Stimulated activated CD4-positive, alpha-beta T cell treated with anti-CD3 and anti-CD28 coated beads, TNF-alpha, amount 100 ng/mL, for 4 hours (primary cell): ENCODE measurements at regions not wholly inside any gene's neighbourhood (a gene's known extent, or its start where the extent isn't known, plus 50 kb on each side); places are given as distances from the start of the nearest gene placed in this dataset.

Source experiments
- DNase-seq, 3 experiments: peaks; one replicate each; pipeline ENCODE4 v3.0.0-alpha.2; 2020; ENCODE audit warnings: low read depth in 3 of 3

- DNase-seq: no peak
These were observed 372.2 kb upstream of the HS6ST1 start for GRCh38 chr2:128690869-128691268.

- no peak for DNase-seq
These were observed 372.9 kb upstream of the HS6ST1 start for GRCh38 chr2:128691526-128691925.

GRCh38 chr2:128692895-128693742 lies 374.5 kb upstream of the HS6ST1 start:
- DNase-seq: no peak

GRCh38 chr2:128693743-128694029 lies 375.0 kb upstream of the HS6ST1 start:
- DNase-seq: no peak

GRCh38 chr2:128695646-128696220 lies 377.1 kb upstream of the HS6ST1 start:
- DNase-seq: no peak

- no peak for DNase-seq
These were observed 377.8 kb upstream of the HS6ST1 start for GRCh38 chr2:128696421-128696820.

- DNase-seq: no peak
These were observed 382.8 kb upstream of the HS6ST1 start for GRCh38 chr2:128701418-128701817.

- no peak for DNase-seq
These were observed 383.9 kb upstream of the HS6ST1 start for GRCh38 chr2:128702616-128703015.

GRCh38 chr2:128708106-128708816 lies 389.6 kb upstream of the HS6ST1 start:
- DNase-seq: no peak

GRCh38 chr2:128710242-128710641 lies 391.6 kb upstream of the HS6ST1 start:
- DNase-seq: no peak

GRCh38 chr2:128710729-128711128 lies 392.1 kb upstream of the HS6ST1 start:
- no peak for DNase-seq

GRCh38 chr2:128714285-128714684 lies 395.6 kb upstream of the HS6ST1 start:
- no peak for DNase-seq

- DNase-seq: no peak
These were observed 396.2 kb upstream of the HS6ST1 start for GRCh38 chr2:128714851-128715312.

- DNase-seq: no peak
These were observed 396.7 kb upstream of the HS6ST1 start for GRCh38 chr2:128715360-128715759.

GRCh38 chr2:128716299-128716721 lies 397.6 kb upstream of the HS6ST1 start:
- DNase-seq: no peak

- DNase-seq: no peak
These were observed 399.4 kb upstream of the HS6ST1 start for GRCh38 chr2:128717758-128718710.

GRCh38 chr2:128720080-128721022 lies 401.7 kb upstream of the HS6ST1 start:
- no peak for DNase-seq

- DNase-seq: no peak
These were observed 402.4 kb upstream of the HS6ST1 start for GRCh38 chr2:128721096-128721495.

GRCh38 chr2:128722489-128722888 lies 403.8 kb upstream of the HS6ST1 start:
- no peak for DNase-seq

- DNase-seq: no peak
These were observed 405.9 kb upstream of the HS6ST1 start for GRCh38 chr2:128724547-128724946.

GRCh38 chr2:128724972-128725371 lies 406.3 kb upstream of the HS6ST1 start:
- DNase-seq: no peak
